PFSK-1 (cell line): ENCODE measurements at regions not wholly inside any gene's neighbourhood (a gene's known extent, or its start where the extent isn't known, plus 50 kb on each side); places are given as distances from the start of the nearest gene placed in this dataset.

Source experiments
- FOXP2 ChIP-seq: optimal IDR thresholded peaks from 2 replicates; pipeline ENCODE3; 2011; ENCODE audit warnings: borderline replicate concordance, control low read depth, inconsistent platforms; ENCODE audit not compliant: insufficient read depth; ENCODE audit errors: extremely low read length, extremely low read depth
- POLR2AphosphoS5 ChIP-seq: IDR thresholded peaks from 2 replicates; pipeline ENCODE4 v1.6.1; 2012; ENCODE audit warnings: low read depth, mild to moderate bottlenecking, control low read depth, low read length, moderate library complexity
- SIN3A ChIP-seq: IDR thresholded peaks from 2 replicates; pipeline ENCODE4 v1.6.1; 2012; ENCODE audit warnings: mild to moderate bottlenecking, low read length, moderate library complexity, borderline replicate concordance; ENCODE audit not compliant: insufficient read depth
- TAF1 ChIP-seq: IDR thresholded peaks from 2 replicates; pipeline ENCODE4 v1.6.1; 2012; ENCODE audit warnings: low read length, control low read depth, borderline replicate concordance; ENCODE audit not compliant: insufficient read depth
- TF ChIP-seq, protein P1 (sequence below), 2 experiments: IDR thresholded peaks; 2 replicates each; pipeline versions ENCODE4 v1.6.1 to v1.8.0; 2011 to 2012; ENCODE audit warnings: low read depth in 2 of 2, low read length in 2 of 2, control low read depth in 1 of 2, inconsistent platforms in 1 of 2, mild to moderate bottlenecking in 1 of 2, moderate library complexity in 1 of 2; ENCODE audit not compliant: insufficient read depth in 1 of 2

DNA sequence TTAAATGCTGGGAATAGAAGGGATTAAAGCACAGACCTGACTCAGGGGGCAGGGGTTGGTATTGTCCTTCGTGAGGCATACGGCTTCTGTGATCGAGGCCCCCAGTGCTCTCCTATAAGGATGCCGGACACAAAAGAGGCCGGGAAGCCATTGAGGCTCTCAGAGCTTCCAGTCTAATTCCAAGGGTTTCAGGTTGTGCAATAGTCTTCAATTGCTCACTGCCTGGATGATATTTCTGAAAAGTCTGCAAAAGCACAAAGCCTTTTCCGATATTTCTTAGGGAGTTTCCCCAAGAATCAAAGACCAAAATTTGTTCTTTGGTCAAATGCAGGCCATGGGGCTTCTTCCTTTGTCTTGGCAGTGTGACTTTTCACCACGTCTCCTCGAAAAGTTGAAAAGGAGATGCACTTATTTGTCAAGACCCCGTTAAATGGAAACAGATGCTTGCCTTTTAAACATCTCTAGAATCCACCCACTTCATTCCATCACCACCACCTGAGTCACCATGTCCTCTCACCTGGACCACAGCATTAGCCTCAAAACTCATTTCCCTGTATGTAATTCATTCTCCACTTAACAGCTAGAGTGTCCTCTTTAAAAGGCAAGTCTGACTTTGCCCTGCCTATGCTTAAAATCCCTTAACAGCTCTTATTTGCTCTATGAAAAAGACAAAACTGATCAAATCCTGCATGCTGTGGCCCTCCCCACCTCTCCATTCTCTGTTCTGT is 134.8 kb upstream of the NAMPT start:
- TF ChIP-seq TAF1 (no peak), POLR2AphosphoS5 (no peak), SIN3A (no peak), FOXP2 (no peak)
- TF ChIP-seq, protein P1, sequence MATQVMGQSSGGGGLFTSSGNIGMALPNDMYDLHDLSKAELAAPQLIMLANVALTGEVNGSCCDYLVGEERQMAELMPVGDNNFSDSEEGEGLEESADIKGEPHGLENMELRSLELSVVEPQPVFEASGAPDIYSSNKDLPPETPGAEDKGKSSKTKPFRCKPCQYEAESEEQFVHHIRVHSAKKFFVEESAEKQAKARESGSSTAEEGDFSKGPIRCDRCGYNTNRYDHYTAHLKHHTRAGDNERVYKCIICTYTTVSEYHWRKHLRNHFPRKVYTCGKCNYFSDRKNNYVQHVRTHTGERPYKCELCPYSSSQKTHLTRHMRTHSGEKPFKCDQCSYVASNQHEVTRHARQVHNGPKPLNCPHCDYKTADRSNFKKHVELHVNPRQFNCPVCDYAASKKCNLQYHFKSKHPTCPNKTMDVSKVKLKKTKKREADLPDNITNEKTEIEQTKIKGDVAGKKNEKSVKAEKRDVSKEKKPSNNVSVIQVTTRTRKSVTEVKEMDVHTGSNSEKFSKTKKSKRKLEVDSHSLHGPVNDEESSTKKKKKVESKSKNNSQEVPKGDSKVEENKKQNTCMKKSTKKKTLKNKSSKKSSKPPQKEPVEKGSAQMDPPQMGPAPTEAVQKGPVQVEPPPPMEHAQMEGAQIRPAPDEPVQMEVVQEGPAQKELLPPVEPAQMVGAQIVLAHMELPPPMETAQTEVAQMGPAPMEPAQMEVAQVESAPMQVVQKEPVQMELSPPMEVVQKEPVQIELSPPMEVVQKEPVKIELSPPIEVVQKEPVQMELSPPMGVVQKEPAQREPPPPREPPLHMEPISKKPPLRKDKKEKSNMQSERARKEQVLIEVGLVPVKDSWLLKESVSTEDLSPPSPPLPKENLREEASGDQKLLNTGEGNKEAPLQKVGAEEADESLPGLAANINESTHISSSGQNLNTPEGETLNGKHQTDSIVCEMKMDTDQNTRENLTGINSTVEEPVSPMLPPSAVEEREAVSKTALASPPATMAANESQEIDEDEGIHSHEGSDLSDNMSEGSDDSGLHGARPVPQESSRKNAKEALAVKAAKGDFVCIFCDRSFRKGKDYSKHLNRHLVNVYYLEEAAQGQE (IDR thresholded peaks at IDR 0.05; ENCODE audit: insufficient read depth in 1 of 2, low read depth in 2 of 2, low read length in 2 of 2) = no peak
